ENCODE measurements at regions not wholly inside any gene's neighbourhood (a gene's known extent, or its start where the extent isn't known, plus 50 kb on each side); places are given as distances from the start of the nearest gene placed in this dataset.

- TF ChIP-seq FOXM1 (IDR thresholded peaks at IDR 0.05; ENCODE audit: borderline replicate concordance) (no peak), TARDBP (IDR thresholded peaks at IDR 0.05) (no peak), L3MBTL2 (conservative IDR thresholded peaks at IDR 0.05) (no peak), HDGF (IDR thresholded peaks at IDR 0.05; ENCODE audit: borderline replicate concordance) (no peak), PKNOX1 (IDR thresholded peaks at IDR 0.05) (no peak), SP1 (IDR thresholded peaks at IDR 0.05) (no peak), LEF1 (IDR thresholded peaks at IDR 0.05; ENCODE audit: borderline replicate concordance) (no peak), FOXA1 (IDR thresholded peaks at IDR 0.05) (no peak), FOXK2 (IDR thresholded peaks at IDR 0.05) (no peak), ZNF384 (IDR thresholded peaks at IDR 0.05) (no peak), NFRKB (IDR thresholded peaks at IDR 0.05) (no peak), SUZ12 (IDR thresholded peaks at IDR 0.05) (no peak), ELF4 (IDR thresholded peaks at IDR 0.05) (no peak), BHLHE40 (IDR thresholded peaks at IDR 0.05; ENCODE audit: borderline replicate concordance) (no peak), CTBP1 (IDR thresholded peaks at IDR 0.05; ENCODE audit: borderline replicate concordance) (no peak)
- ChIA-PET CTCF (no interaction called here), POLR2A (no interaction called here)
- no peak for DNase-seq (ENCODE audit: extremely low spot score)
These were observed 125.0 kb upstream of the SOX1 start for GRCh38 chr13:111941845-111942447.

- ChIA-PET CTCF (no interaction called here), POLR2A (no interaction called here)
- no peak for TF ChIP-seq SUZ12 (IDR thresholded peaks at IDR 0.05)
- TF ChIP-seq SP1 (IDR thresholded peaks at IDR 0.05) = no peak
- TF ChIP-seq ARNT (IDR thresholded peaks at IDR 0.05) = no peak
- TF ChIP-seq L3MBTL2 (conservative IDR thresholded peaks at IDR 0.05) = no peak
- TF ChIP-seq FOXA1 (IDR thresholded peaks at IDR 0.05) = no peak
- no peak for TF ChIP-seq ZNF384 (IDR thresholded peaks at IDR 0.05)
- TF ChIP-seq FOXM1 (IDR thresholded peaks at IDR 0.05; ENCODE audit: borderline replicate concordance) = no peak
- TF ChIP-seq LEF1 (IDR thresholded peaks at IDR 0.05; ENCODE audit: borderline replicate concordance) = no peak
- no peak for TF ChIP-seq NFRKB (IDR thresholded peaks at IDR 0.05)
- no peak for TF ChIP-seq FOXK2 (IDR thresholded peaks at IDR 0.05)
- no peak for TF ChIP-seq BHLHE40 (IDR thresholded peaks at IDR 0.05; ENCODE audit: borderline replicate concordance)
- DNase-seq (ENCODE audit: extremely low spot score) = no peak
These were observed 123.6 kb upstream of the SOX1 start for GRCh38 chr13:111943229-111943795.

- TF ChIP-seq FOXK2 (IDR thresholded peaks at IDR 0.05) = no peak
- no peak for TF ChIP-seq NFRKB (IDR thresholded peaks at IDR 0.05)
- TF ChIP-seq L3MBTL2 (conservative IDR thresholded peaks at IDR 0.05) = no peak
- no peak for TF ChIP-seq CTBP1 (IDR thresholded peaks at IDR 0.05; ENCODE audit: borderline replicate concordance)
- TF ChIP-seq FOXA1 (IDR thresholded peaks at IDR 0.05) = no peak
- no peak for TF ChIP-seq HDGF (IDR thresholded peaks at IDR 0.05; ENCODE audit: borderline replicate concordance)
- TF ChIP-seq ELF4 (IDR thresholded peaks at IDR 0.05) = no peak
- TF ChIP-seq SUZ12 (IDR thresholded peaks at IDR 0.05) = no peak
- no peak for TF ChIP-seq FOXM1 (IDR thresholded peaks at IDR 0.05; ENCODE audit: borderline replicate concordance)
- no peak for TF ChIP-seq BHLHE40 (IDR thresholded peaks at IDR 0.05; ENCODE audit: borderline replicate concordance)
- TF ChIP-seq SP1 (IDR thresholded peaks at IDR 0.05) = no peak
- no peak for TF ChIP-seq PKNOX1 (IDR thresholded peaks at IDR 0.05)
- no peak for TF ChIP-seq ZNF384 (IDR thresholded peaks at IDR 0.05)
- TF ChIP-seq ARNT (IDR thresholded peaks at IDR 0.05) = no peak
- no peak for TF ChIP-seq LEF1 (IDR thresholded peaks at IDR 0.05; ENCODE audit: borderline replicate concordance)
- no peak for TF ChIP-seq TARDBP (IDR thresholded peaks at IDR 0.05)
- no peak for DNase-seq (ENCODE audit: extremely low spot score)
- ChIA-PET CTCF (no interaction called here), POLR2A (no interaction called here)
These were observed 122.8 kb upstream of the SOX1 start for GRCh38 chr13:111944171-111944583.

- ChIA-PET CTCF (no interaction called here), POLR2A (no interaction called here)
- TF ChIP-seq FOXK2 (IDR thresholded peaks at IDR 0.05) (no peak), ARNT (IDR thresholded peaks at IDR 0.05) (no peak), FOXA1 (IDR thresholded peaks at IDR 0.05) (no peak), BHLHE40 (IDR thresholded peaks at IDR 0.05; ENCODE audit: borderline replicate concordance) (no peak), PKNOX1 (IDR thresholded peaks at IDR 0.05) (no peak), TARDBP (IDR thresholded peaks at IDR 0.05) (no peak), ZNF384 (IDR thresholded peaks at IDR 0.05) (no peak), ELF4 (IDR thresholded peaks at IDR 0.05) (no peak), CTBP1 (IDR thresholded peaks at IDR 0.05; ENCODE audit: borderline replicate concordance) (no peak), NFRKB (IDR thresholded peaks at IDR 0.05) (no peak)
- DNase-seq (ENCODE audit: extremely low spot score) = no peak
These were observed 121.9 kb upstream of the SOX1 start for GRCh38 chr13:111945086-111945485.

GRCh38 chr13:111946214-111946613, 120.7 kb upstream of the SOX1 start:
- CTCF ChIA-PET = no interaction called here
- DNase-seq (ENCODE audit: extremely low spot score) = no peak
- POLR2A ChIA-PET = no interaction called here

GRCh38 chr13:111947026-111947810, 119.7 kb upstream of the SOX1 start:
- ChIA-PET CTCF (no interaction called here), POLR2A (no interaction called here)
- no peak for DNase-seq (ENCODE audit: extremely low spot score)
- TF ChIP-seq FOXM1 (IDR thresholded peaks at IDR 0.05; ENCODE audit: borderline replicate concordance) = no peak
- no peak for TF ChIP-seq FOXK2 (IDR thresholded peaks at IDR 0.05)
- TF ChIP-seq SUZ12 (IDR thresholded peaks at IDR 0.05) = no peak
- TF ChIP-seq ARNT (IDR thresholded peaks at IDR 0.05) = no peak
- TF ChIP-seq SP1 (IDR thresholded peaks at IDR 0.05) = no peak
- TF ChIP-seq PKNOX1 (IDR thresholded peaks at IDR 0.05) = no peak
- no peak for TF ChIP-seq NFRKB (IDR thresholded peaks at IDR 0.05)
- no peak for TF ChIP-seq LEF1 (IDR thresholded peaks at IDR 0.05; ENCODE audit: borderline replicate concordance)
- no peak for TF ChIP-seq CTBP1 (IDR thresholded peaks at IDR 0.05; ENCODE audit: borderline replicate concordance)
- no peak for TF ChIP-seq HDGF (IDR thresholded peaks at IDR 0.05; ENCODE audit: borderline replicate concordance)
- TF ChIP-seq BHLHE40 (IDR thresholded peaks at IDR 0.05; ENCODE audit: borderline replicate concordance) = no peak
- TF ChIP-seq ELF4 (IDR thresholded peaks at IDR 0.05) = no peak
- no peak for TF ChIP-seq TARDBP (IDR thresholded peaks at IDR 0.05)
- no peak for TF ChIP-seq L3MBTL2 (conservative IDR thresholded peaks at IDR 0.05)
- TF ChIP-seq FOXA1 (IDR thresholded peaks at IDR 0.05) = no peak
- no peak for TF ChIP-seq ZNF384 (IDR thresholded peaks at IDR 0.05)

More at GRCh38 chr13:111946214-111946613, 120.7 kb upstream of the SOX1 start:
- TF ChIP-seq HDGF (IDR thresholded peaks at IDR 0.05; ENCODE audit: borderline replicate concordance) = no peak

All from HEK293T (cell line).